ENCODE measurements at regions not wholly inside any gene's neighbourhood (a gene's known extent, or its start where the extent isn't known, plus 50 kb on each side); places are given as distances from the start of the nearest gene placed in this dataset.

DNA sequence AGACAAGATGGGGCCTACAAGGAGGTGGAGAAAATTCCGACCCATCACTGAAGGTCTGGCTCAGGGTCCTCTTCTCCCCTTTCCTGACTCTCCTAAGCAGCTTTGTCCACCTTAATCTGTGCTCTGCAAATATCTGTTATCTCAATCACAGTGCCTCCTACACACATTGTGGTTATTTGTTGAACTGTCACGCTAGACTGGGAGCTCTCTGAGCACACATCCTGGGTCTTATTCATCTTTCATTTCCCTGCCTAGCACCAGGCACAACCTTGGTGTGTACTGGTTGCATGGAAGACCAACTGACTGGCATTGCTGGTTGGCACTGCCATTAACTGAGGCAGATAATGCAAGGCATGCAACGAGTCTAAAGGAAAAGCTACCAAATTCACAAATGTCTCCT is 122.9 kb upstream of the ST6GAL2 start:
- H3K4me1 Mint-ChIP-seq: no peaks in the 10 kb centered on the region
- no peak overlapping the region for H3K4me3 Mint-ChIP-seq
- peaks cover 0 to 5% (median 0%) of the 10 kb centered on the region in 5 donors for H3K27me3 Mint-ChIP-seq
- ATAC-seq: no peak
- H3K9me3 Mint-ChIP-seq: peaks cover 0 to 6% (median 0%) of the 10 kb centered on the region in 9 donors
- no peaks in the 10 kb centered on the region for H3K36me3 Mint-ChIP-seq
- no peak overlapping the region for H3K27ac Mint-ChIP-seq
- no peak for DNase-seq
- POLR2A ChIA-PET: no interaction called here

DNA sequence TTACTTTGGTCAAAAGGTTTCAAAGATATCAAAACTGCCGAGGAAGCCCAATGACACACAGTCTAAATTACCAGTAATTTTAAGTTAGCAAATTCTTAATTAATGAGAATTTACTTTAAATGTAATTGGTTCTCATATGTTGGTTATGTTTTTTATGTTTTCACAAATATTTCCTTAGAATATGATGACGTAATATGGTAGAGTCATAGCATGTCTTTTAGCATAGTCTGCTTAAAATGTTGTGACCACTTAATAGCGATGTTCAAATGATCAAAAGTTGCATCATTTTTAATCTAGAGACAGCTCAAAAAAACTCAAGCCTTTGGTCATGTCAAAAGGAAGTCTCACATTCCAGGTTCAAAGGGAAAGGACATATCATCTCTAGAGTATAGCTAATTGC is 123.3 kb upstream of the ST6GAL2 start:
- no peak for ATAC-seq
- POLR2A ChIA-PET: no interaction called here
- Mint-ChIP-seq H3K27me3 (peaks cover 0 to 2% (median 0%) of the 10 kb centered on the region in 5 donors), H3K4me1 (no peaks in the 10 kb centered on the region), H3K4me3 (no peak overlapping the region), H3K9me3 (peaks cover 0 to 6% (median 0%) of the 10 kb centered on the region in 9 donors), H3K27ac (no peak overlapping the region), H3K36me3 (no peaks in the 10 kb centered on the region)
- DNase-seq: no peak

DNA sequence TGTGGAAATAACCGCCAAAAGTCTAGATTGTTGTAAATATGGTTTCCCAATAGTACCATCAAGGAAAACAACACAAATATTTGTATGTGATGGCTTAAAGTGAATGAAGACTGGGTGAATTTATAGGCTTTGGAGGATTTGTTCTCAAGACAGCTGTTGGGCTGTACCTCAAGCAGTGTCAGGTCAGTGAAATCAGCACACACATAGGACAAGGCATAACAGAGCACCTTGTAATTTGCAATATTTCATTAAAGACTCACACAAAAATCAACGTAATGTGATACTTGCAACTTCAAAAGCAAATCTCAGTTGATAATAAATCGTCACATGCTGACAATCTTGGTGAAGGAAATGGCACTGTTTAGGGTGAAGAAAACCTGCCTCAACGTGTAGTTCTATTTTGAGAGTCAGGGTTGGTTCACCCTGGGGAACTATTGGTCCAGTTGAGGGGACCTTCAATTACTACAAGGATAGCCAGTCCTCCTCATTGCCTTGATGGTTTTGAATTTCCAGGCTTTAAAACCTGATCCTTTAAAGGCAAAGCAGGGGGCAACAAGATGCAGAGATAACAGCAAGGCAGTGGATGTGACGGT is 126.8 kb upstream of the ST6GAL2 start:
- peaks cover 0 to 3% (median 0%) of the 10 kb centered on the region in 5 donors for H3K27me3 Mint-ChIP-seq
- ATAC-seq (no peak), DNase-seq (no peak)
- H3K9me3 Mint-ChIP-seq: peaks cover 0 to 6% (median 0%) of the 10 kb centered on the region in 9 donors
- no peak overlapping the region for H3K27ac Mint-ChIP-seq
- no peak overlapping the region for H3K4me3 Mint-ChIP-seq
- H3K4me1 Mint-ChIP-seq: no peaks in the 10 kb centered on the region
- no peaks in the 10 kb centered on the region for H3K36me3 Mint-ChIP-seq
- POLR2A ChIA-PET: no interaction called here

DNA sequence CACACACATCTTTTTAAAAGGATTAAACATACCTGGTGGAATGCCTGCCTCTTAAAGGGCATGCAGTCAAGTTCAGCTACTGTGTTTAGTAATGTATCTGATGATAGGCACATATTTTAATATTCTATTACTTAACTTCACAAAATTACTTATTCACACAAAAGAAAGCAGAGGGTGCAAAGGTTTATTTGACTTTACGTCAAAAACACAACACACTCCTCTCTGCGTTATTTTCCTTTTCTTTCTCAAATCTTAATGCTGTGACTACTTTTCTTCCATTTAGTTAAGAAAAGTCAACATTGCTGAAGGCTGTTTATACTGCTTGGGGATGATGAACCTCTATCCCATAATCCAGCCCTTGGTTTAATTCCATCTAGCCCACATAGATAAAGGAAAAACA is 127.9 kb upstream of the ST6GAL2 start:
- Mint-ChIP-seq H3K9me3 (peaks cover 0 to 6% (median 0%) of the 10 kb centered on the region in 9 donors), H3K4me3 (no peak overlapping the region), H3K4me1 (no peaks in the 10 kb centered on the region), H3K27me3 (peaks cover 0 to 3% (median 0%) of the 10 kb centered on the region in 5 donors), H3K27ac (no peak overlapping the region), H3K36me3 (no peaks in the 10 kb centered on the region)
- ATAC-seq (no peak), DNase-seq (no peak)
- POLR2A ChIA-PET: no interaction called here

DNA sequence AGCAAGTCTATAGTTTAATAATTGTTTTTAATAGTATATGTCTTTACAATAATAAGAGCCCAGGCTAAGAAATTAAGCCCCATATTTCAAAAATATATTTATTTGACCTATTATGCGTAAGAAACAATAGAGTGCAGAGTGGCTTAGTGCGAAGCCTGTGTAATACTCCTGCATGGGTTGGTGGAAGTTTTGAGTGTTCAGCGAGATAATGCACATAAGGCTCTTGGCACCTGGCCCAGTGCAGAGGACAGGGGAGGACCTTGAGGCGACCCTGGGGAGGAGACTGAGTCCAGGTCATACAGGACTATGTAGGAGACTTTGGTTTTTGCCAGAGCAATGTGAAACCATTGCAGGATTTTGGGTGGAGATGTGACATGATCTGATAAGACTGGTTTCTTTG is 132.4 kb upstream of the ST6GAL2 start:
- ATAC-seq (no peak), DNase-seq (no peak)
- H3K4me1 Mint-ChIP-seq: no peaks in the 10 kb centered on the region
- peaks cover 0 to 3% (median 0%) of the 10 kb centered on the region in 5 donors for H3K27me3 Mint-ChIP-seq
- no peaks in the 10 kb centered on the region for H3K36me3 Mint-ChIP-seq
- H3K4me3 Mint-ChIP-seq: no peak overlapping the region
- no peak overlapping the region for H3K27ac Mint-ChIP-seq
- POLR2A ChIA-PET: no interaction called here
- H3K9me3 Mint-ChIP-seq: peaks cover 0 to 3% (median 0%) of the 10 kb centered on the region in 9 donors

DNA sequence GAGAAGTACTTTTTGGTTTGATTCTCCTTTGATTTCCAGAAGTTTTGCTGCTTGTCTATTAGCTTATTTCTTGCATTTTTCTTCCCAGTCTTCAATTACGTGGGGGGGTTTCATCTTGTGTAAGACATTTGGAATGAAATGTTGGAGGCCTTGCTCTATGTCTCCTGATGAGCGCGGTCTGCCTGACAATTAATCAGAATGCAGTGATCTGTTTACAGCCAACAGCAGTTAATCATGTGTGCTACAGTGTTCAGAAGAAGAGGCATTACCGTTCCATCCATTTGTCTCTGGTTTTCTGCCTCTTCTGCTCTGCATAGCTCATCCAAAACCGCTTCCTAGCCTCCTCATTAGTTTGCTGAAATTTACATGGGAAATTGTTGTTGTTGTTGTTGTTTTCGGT is 134.4 kb upstream of the ST6GAL2 start:
- no peak overlapping the region for H3K4me3 Mint-ChIP-seq
- peaks cover 0 to 11% (median 5%) of the 10 kb centered on the region in 9 donors for H3K9me3 Mint-ChIP-seq
- H3K4me1 Mint-ChIP-seq: no peaks in the 10 kb centered on the region
- H3K36me3 Mint-ChIP-seq: no peaks in the 10 kb centered on the region
- peaks cover 0 to 10% (median 4%) of the 10 kb centered on the region in 5 donors for H3K27me3 Mint-ChIP-seq
- POLR2A ChIA-PET: no interaction called here
- no peak overlapping the region for H3K27ac Mint-ChIP-seq
- no peak for ATAC-seq
- no peak for DNase-seq

DNA sequence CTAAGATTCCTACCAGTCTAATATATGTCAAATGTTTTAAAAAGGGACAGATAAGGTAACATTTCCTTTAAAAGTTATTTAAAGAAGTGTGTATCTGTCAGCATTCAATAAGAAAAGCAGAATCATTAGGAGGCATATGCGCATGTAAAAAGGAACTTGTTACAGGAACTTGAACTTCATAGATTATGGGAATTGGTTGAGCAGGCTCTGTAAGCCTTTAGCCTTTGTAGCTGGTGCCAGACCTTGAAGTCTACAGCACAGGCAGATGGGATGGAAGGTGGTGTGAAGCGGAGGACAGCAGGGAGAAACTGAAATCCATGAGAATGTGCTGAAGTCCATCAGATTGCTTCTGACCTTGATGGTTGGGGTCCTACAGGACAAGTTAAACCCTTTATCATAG is 138.3 kb upstream of the ST6GAL2 start:
- H3K27ac Mint-ChIP-seq: no peak overlapping the region
- no peak for ATAC-seq
- H3K4me3 Mint-ChIP-seq: no peak overlapping the region

DNA sequence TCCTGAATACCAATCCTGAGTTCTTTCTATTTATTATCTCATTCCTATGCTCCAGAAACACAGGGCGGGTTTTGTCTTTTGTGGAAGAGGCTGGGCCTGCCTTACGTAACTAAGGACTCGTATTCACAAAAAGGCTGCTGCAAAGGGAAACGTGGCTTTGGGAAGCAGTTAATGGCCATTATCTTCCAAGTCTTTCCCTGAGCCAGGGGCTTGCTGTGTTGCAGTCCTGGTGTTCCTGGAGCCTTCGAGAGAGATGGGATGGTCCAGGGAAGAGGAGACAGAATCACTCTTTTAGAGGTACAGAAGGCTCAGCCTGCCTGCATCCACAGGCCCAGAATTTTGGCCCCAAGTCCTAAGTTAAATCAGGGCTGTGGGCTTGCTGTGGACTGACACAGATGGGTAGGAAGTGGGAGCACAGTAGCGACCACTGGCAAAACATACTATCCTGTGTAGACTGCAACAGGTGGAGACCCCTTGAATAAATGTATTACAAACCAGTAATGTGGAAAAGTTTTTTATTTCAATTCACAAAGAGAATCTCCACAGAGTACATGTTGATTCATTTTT is 139.4 kb upstream of the ST6GAL2 start:
- H3K4me3 Mint-ChIP-seq: no peak overlapping the region
- no peak for DNase-seq
- H3K4me1 Mint-ChIP-seq: no peaks in the 10 kb centered on the region
- ATAC-seq: no peak
- no peaks in the 10 kb centered on the region for H3K36me3 Mint-ChIP-seq
- peaks cover 0 to 13% (median 7%) of the 10 kb centered on the region in 5 donors for H3K27me3 Mint-ChIP-seq
- no peak overlapping the region for H3K27ac Mint-ChIP-seq
- peaks cover 0 to 17% (median 6%) of the 10 kb centered on the region in 9 donors for H3K9me3 Mint-ChIP-seq
- POLR2A ChIA-PET: no interaction called here

More for the DNA sequence above, 138.3 kb upstream of the ST6GAL2 start:
- Mint-ChIP-seq H3K27me3 (peaks cover 0 to 13% (median 7%) of the 10 kb centered on the region in 5 donors), H3K4me1 (no peaks in the 10 kb centered on the region), H3K36me3 (no peaks in the 10 kb centered on the region), H3K9me3 (peaks cover 0 to 17% (median 5%) of the 10 kb centered on the region in 9 donors)
- no peak for DNase-seq
- POLR2A ChIA-PET: no interaction called here

DNA sequence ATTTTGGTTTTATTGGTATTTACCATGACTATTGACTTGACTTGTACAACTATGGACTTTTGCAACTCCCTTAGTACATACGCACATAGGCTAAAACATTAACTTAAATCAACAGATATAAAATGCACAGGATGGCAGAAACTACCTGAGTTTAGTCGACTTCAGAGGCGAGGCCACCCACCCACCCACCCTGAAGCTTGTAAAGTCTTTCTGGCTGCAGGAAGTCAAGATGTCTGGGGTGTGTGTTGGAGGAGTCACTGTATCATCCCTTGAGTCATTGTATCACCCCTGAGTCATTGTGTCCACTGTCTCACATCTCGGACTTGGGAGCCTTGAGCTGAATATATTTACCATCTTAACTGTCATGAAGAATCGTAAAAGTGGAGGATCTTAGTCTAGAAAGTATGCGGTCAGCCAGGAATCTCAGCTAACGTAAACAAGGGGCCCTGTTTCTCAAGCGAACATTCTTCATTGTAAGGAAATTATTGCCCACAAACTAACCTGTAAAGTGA is 140.0 kb upstream of the ST6GAL2 start:
- Mint-ChIP-seq H3K27ac (no peak overlapping the region), H3K9me3 (peaks cover 0 to 17% (median 6%) of the 10 kb centered on the region in 9 donors), H3K27me3 (peaks cover 0 to 13% (median 7%) of the 10 kb centered on the region in 5 donors), H3K4me1 (no peaks in the 10 kb centered on the region), H3K4me3 (no peak overlapping the region), H3K36me3 (no peaks in the 10 kb centered on the region)
- POLR2A ChIA-PET: no interaction called here
- no peak for ATAC-seq
- DNase-seq: no peak

DNA sequence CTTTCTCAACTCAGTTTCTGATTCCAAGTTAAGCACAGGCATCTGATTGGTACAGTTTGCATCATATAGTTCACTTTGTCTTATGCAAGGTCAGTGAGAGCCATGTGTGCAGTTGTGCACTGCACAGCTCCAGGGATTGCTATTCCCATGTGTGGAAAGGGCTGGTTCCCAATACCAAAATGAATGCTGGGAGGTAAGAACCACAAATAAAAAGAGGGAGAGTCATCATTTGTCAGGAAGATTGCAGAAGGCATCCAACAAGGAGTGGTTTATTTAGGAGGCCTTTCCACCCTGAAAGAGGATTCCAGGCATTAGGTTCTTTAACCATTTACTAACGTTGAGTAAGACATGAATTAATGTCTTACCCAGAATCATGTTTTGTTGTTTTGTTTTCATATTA is 141.2 kb upstream of the ST6GAL2 start:
- DNase-seq: no peak
- no peak for ATAC-seq
- Mint-ChIP-seq H3K27me3 (peaks cover 0 to 13% (median 7%) of the 10 kb centered on the region in 5 donors), H3K4me1 (no peaks in the 10 kb centered on the region), H3K4me3 (no peak overlapping the region), H3K27ac (no peak overlapping the region), H3K9me3 (peaks cover 0 to 17% (median 6%) of the 10 kb centered on the region in 9 donors), H3K36me3 (no peaks in the 10 kb centered on the region)
- POLR2A ChIA-PET: no interaction called here

DNA sequence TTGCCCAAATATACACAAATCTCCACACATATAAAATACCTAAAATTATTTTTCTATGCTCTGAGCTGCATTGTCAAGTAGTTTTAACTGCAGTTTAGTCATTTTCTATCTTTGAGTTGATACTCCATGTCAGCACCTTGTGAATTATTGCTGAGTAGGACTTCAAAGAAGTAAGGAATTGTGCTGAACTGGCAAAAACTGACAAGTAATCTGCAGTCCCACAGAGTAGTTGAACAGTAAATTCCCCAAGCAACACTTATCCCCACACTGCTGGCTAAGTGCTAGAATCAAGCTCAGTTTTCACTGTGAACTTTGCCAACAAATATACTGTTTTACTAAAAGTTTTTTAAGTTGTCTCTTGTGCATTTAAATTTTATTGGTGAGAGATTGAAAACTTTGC is 141.8 kb upstream of the ST6GAL2 start:
- peaks cover 0 to 11% (median 7%) of the 10 kb centered on the region in 5 donors for H3K27me3 Mint-ChIP-seq
- POLR2A ChIA-PET: no interaction called here
- no peak overlapping the region for H3K4me3 Mint-ChIP-seq
- H3K36me3 Mint-ChIP-seq: no peaks in the 10 kb centered on the region
- ATAC-seq (no peak), DNase-seq (no peak)
- no peaks in the 10 kb centered on the region for H3K4me1 Mint-ChIP-seq
- peaks cover 0 to 17% (median 6%) of the 10 kb centered on the region in 9 donors for H3K9me3 Mint-ChIP-seq
- no peak overlapping the region for H3K27ac Mint-ChIP-seq

DNA sequence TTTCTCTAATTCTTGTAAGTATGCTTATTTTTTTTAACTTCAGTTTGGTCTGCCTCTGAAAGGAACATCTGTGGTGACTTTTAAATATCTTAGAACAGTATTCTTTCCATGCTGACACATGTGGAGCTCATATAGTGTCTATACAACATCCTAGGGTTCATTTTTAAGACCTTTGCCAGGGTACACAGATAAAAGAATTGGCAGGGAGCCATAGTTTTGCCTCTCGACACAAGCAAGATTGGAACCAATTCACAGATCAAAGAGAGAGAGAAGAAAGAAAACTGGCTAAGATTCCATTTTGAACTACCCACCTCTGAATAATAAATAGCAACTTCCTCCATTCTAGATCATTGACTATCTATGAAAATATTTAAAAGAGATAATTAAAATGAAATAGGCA is 142.7 kb upstream of the ST6GAL2 start:
- ATAC-seq (no peak), DNase-seq (no peak)
- peak overlapping the region in 1 of 10 donors; percentile 76 for H3K27ac Mint-ChIP-seq
- no peak overlapping the region for H3K4me3 Mint-ChIP-seq
- H3K27me3 Mint-ChIP-seq: peaks cover 0 to 11% (median 7%) of the 10 kb centered on the region in 5 donors
- H3K36me3 Mint-ChIP-seq: no peaks in the 10 kb centered on the region
- POLR2A ChIA-PET: no interaction called here
- peaks cover 0 to 17% (median 6%) of the 10 kb centered on the region in 9 donors for H3K9me3 Mint-ChIP-seq
- no peaks in the 10 kb centered on the region for H3K4me1 Mint-ChIP-seq

DNA sequence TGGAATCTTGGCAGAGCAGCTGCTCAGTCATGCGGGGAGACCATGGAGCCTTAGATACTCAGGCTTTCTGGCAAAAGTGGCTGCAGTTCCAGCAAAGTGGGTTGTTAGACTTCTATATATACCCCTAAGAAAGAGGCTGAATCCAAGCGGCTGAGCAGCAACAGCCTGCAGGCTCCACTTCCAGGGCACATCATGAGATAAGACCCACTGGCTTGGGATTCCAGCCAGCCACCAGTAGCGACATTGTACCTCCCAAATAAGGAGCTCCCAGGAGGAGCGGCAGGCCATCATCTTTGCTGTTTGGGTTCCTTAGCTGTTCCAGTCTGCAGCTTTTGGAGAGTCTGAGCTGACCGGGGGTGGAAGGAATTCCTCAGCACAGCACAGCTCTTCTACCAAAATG is 150.3 kb upstream of the ST6GAL2 start:
- ATAC-seq: no peak
- Mint-ChIP-seq H3K27ac (no peak overlapping the region), H3K9me3 (peaks cover 0 to 49% (median 12%) of the 10 kb centered on the region in 9 donors), H3K4me3 (no peak overlapping the region), H3K36me3 (peaks cover 0 to 7% (median 0%) of the 10 kb centered on the region in 3 donors), H3K27me3 (peaks cover 0 to 10% (median 0%) of the 10 kb centered on the region in 5 donors), H3K4me1 (no peaks in the 10 kb centered on the region)
- DNase-seq: no peak
- POLR2A ChIA-PET: no interaction called here

DNA sequence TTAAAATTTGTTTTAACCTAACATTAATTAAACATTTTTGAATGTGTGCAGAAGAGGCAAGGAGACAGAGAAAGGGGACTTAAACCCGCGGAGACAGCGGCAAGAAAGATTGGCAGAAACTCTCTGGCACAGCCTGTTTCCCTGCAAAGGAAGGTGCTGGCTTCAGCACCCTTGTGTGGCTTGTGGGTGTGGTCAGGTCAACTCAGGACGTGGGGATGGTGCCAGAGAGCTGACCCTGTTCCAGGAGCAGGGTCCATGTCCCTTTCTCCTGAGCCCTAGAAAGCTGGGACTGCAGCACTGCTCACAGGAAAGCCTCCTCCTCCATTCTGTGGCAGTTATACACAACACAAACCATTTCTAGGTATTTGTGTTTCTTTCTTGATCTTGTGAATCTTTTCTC is 176.2 kb upstream of the ST6GAL2 start:
- peaks cover 0 to 8% (median 0%) of the 10 kb centered on the region in 9 donors for H3K9me3 Mint-ChIP-seq
- H3K36me3 Mint-ChIP-seq: no peaks in the 10 kb centered on the region
- no peak overlapping the region for H3K4me3 Mint-ChIP-seq
- no peak overlapping the region for H3K27ac Mint-ChIP-seq
- no peak for ATAC-seq
- peaks cover 0 to 10% (median 0%) of the 10 kb centered on the region in 5 donors for H3K27me3 Mint-ChIP-seq
- H3K4me1 Mint-ChIP-seq: no peaks in the 10 kb centered on the region
- POLR2A ChIA-PET: no interaction called here
- DNase-seq: no peak

Data from naive thymus-derived CD8-positive, alpha-beta T cell (primary cell).